ENCODE measurements at regions not wholly inside any gene's neighbourhood (a gene's known extent, or its start where the extent isn't known, plus 50 kb on each side); places are given as distances from the start of the nearest gene placed in this dataset.
"Not testable (repeated sequence)": the region's sequence is repeated elsewhere in the genome, so short reads cannot be mapped to it uniquely, and the experiment has no call there.

DNA sequence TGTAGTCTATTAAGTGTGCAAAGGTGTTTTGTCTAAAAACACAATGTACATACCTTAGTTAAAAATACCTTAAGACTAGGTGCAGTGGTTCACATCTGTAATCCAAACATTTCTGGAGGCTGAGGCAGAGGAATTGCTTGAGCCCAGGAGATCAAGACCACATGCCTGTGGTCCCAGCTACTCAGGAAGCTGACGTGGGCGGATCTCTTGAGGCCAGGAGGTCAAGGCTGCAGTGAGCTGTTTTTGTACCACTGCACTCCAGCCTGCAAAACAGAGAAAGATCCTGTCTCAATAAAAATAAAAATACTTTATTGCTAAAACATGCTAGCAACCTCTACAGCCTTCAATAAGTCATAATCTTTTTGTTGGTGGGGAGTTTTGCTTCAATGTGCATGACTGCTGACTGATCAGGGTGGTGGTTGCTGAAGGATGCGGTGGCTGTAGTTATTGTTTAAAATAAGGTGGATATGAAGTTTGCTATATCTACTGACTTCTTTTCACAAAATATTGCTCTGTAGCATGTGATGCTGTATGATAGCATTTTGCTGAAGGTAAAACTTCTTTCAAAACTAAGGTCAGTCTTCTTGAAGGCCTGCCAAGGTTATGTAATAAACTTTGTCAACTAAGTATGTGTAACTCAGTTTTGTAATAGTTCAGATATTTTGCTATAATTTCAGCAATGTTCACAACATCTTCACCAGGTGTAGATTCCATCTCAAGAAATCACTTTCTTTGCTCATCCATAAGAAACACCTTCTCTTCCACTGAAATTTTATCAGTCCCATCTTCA is 1238.0 kb upstream of the NRXN1 start:
- no peak overlapping the region for H3K4me3 ChIP-seq (ENCODE audit: low read length)
- DNase-seq (ENCODE audit: low read depth, low spot score): no peak

DNA sequence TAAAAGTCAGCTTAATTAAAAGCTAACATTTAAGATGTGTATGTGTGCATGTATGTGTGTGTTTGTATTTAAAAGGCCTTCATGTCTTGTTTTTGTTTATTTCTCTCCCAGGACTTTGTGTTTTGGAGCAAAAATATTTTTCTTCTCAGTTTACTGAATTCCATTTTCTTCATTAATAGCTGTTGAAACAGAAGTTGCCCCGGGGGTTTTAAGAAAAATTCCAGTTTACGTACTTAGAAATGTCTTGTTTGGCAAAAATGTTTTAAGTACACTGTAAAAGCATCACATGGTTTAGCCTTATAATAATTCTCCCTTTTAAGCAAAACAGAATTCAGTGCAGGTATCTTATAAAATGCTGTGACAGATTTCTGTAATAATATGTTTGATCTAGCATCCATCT is 1233.0 kb upstream of the NRXN1 start:
- no peak for DNase-seq (ENCODE audit: low read depth, low spot score)
- no peak overlapping the region for H3K4me3 ChIP-seq (ENCODE audit: low read length)

DNA sequence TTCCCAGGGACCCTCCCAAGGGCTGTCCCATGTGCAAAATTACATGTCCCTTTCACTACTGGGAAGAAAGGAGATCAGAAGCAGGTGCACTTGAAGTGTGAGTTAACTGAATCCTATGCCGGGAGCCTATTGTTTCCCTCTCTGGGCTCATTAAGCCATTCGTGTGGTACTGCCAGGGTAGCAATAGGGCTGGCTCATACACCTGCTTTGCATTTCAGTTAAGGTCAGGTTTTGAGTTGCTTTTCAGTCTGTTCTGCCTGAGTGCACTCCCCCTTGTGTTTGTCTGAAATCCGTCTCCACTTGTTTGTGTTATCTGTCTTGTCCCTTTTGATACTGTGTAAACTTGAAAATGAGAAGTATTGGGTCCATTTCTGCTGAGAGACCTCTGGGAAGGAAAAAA is 1232.6 kb upstream of the NRXN1 start:
- DNase-seq (ENCODE audit: low read depth, low spot score): peak; percentile 0
- no peak overlapping the region for H3K4me3 ChIP-seq (ENCODE audit: low read length)

DNA sequence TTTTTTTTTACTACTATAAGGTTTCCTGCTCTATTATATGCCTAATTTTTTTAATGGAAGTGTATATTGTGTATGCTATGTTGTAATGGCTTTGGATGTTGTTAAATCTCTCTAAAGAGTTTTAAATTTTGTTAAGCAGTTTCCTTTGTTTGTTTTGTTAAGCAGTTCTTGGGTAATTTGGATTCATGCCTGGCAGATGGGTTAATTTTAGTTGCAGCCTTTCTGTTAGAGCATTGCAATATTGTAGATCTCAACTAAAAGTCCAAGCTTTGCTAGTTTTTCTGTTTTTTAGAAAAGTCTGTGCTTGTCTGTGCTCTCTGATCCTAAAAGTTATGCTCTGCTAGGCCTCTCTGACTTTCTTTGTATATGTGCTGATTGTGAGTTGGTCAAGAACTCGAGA is 1229.0 kb upstream of the NRXN1 start:
- H3K4me3 ChIP-seq (ENCODE audit: low read length): no peak overlapping the region
- DNase-seq (ENCODE audit: low read depth, low spot score): no peak

DNA sequence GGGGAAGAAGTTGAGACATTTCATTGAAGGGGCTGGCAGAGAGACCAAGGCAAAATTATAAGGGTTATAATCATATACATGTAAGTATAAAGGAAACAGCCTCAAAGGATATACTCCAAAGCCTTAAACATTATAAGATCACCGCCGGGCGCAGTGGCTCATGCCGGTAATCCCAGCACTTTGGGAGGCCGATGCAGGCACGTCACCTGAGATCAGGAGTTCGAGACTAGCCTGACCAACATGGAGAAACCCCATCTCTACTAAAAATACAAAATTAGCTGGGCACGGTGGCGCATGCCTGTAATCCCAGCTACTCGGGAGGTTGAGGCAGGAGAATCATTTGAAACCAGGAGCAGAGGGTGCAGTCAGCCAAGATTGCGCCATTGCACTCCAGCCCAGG is 1227.0 kb upstream of the NRXN1 start:
- H3K4me3 ChIP-seq (ENCODE audit: low read length); DNase-seq (ENCODE audit: low read depth, low spot score): not testable (repeated sequence)

DNA sequence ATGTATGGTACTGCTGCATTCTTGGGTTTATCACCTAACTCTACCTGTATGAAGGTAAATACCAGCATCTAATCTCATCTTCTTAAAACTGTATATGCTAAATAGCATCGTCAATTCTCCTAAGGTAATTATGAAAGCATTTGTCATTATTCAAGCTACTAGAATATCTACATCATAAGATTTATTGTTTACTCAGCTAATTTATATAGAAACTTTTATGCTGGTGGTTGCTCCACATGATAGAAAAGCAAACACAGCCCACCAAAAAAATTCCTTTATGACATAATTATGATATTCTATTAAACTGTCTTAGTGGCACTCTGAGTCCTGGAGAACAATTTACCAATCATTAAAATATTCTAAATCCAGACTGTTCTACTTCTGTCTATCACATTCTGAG is 1226.1 kb upstream of the NRXN1 start:
- no peak overlapping the region for H3K4me3 ChIP-seq (ENCODE audit: low read length)
- no peak for DNase-seq (ENCODE audit: low read depth, low spot score)

DNA sequence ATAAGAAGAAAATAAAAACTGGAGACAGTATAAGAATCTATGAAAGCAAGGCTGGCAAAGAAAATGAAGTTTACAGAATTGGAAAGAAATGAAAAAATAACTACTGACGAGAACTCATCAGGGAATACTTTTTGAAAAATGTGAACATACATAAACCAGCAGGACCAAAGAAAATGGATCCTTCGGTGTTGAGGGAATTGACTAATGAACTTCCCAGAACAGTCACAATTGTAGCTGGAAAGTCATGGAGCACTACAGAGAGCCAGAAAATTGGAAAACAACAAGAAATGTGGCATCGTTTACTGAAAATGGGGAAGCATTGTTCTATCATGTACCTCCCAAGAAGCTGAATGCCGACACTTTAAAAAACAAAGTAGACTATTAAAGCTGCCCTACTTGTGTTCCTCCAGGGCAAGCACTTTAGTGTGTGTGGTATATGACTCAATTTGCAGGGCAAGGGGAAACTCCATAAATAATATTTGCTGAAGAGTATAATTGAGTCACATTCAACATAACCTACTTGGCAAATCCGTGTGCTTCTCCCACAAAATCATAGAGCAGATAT is 1221.6 kb upstream of the NRXN1 start:
- DNase-seq (ENCODE audit: low read depth, low spot score): no peak

DNA sequence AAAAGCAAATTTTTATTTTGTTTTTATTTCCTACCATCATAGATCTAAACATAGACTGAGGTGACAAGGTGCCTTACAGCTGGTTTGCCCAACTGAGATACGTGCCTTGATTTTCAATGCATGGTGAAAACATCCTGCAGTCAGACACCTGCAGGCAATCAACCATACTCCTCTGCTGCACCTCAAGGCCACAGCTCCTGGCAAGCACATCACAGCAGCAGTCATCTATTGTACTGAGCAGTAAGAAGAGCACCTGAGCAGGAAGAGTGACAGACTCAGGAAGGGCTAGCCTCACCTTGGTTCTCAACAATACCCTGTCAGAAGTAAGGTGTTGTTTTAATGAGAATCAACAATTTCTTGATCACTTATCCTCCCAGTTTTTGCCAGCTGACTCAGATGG is 1206.8 kb upstream of the NRXN1 start:
- H3K4me3 ChIP-seq (ENCODE audit: low read length): no peak overlapping the region
- DNase-seq (ENCODE audit: low read depth, low spot score): no peak

More for the DNA sequence above, 1221.6 kb upstream of the NRXN1 start:
- H3K4me3 ChIP-seq (ENCODE audit: low read length): no peak overlapping the region

DNA sequence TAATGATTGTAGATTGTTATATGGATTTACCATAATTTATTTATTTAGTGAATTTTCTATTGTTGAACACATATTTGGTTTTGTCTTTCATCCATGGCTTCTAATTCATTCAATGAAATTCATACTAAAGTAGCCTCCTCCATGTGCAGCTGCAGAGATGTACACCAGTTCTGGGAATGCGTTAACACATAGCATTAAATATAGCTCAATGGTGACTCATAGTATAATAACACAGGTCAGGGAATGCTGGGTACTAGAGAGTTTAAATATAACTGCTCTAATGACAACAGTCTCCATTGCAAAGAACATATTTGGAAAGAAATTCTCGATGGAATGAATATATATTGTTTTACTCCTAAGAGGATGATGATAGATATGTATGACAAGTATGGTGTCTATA is 1190.2 kb upstream of the NRXN1 start:
- DNase-seq (ENCODE audit: low read depth, low spot score): no peak
- H3K4me3 ChIP-seq (ENCODE audit: low read length): no peak overlapping the region

DNA sequence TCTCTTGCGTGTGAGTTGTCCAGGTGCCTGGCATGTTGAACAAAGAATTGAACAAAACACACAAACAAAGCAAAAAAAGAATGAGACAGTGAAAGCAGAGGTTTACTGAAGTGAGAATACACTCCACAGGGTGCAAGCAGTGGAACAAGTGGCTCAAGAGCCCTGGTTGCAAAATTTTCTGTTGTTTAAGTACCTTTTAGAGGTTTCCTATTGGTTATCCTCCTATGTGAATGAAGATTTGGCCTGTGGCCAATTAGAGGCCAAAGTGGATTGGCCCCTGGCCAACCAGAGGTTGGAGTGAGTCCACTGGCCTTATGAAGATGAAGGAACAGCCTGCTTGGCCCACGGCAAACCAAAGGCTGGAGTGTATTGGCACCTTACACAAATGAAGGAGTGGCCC is 1188.5 kb upstream of the NRXN1 start:
- no peak overlapping the region for H3K4me3 ChIP-seq (ENCODE audit: low read length)
- DNase-seq (ENCODE audit: low read depth, low spot score): no peak

DNA sequence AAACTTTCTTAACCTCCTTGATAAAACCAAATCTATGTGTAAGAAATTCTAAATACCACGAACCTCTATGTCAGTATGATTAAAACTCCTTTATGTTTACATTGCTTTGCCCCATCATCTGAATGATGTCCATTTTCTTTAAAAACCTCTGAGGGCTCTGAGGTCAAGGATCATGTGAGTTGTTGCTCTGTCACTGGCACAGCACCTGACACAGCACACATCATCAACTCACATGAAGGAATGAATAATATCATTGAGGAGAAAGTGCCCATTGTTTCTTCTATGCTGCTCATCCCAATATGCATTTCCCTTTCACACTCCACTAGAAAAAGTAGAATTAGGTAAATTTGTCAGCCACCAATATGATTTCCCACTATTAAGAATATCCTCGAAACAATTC is 1178.7 kb upstream of the NRXN1 start:
- H3K4me3 ChIP-seq (ENCODE audit: low read length): no peak overlapping the region
- no peak for DNase-seq (ENCODE audit: low read depth, low spot score)

DNA sequence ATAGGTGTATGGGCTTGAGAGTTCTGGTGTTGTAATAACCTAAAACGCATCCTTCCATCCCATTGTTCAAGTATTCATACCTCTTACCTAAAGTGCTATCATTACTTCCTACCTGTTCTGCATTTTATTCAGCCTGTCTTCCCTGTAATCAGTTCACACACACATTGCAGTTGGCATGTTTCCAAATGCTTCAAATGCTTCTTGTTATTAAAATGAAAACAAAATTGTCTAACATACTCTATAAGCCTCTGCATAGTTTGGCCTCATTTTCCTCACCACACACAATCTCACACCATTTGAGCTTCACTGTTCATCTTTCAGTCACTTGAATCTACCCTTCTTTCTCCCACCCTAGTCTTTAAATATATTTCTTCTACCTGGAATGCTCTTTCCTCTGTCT is 1178.2 kb upstream of the NRXN1 start:
- no peak overlapping the region for H3K4me3 ChIP-seq (ENCODE audit: low read length)
- no peak for DNase-seq (ENCODE audit: low read depth, low spot score)

DNA sequence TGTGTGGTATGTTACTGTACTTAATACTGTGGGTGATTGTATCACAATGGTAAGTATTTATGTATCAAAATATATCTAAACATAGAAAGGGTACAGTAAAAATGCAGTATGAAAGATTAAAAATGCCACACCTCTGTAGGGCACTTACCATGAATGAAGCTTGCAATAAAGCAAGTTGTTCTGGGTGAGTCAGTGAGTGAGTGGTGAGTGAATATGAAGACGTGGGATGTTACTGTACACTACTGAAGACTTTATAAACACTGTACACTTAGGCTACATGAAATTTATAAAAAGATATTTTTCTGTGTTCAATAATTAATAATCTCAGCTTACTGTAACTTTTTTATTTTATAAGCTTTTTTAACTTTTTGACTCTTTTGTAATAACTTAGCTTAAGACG is 1162.4 kb upstream of the NRXN1 start:
- no peak overlapping the region for H3K4me3 ChIP-seq (ENCODE audit: low read length)

DNA sequence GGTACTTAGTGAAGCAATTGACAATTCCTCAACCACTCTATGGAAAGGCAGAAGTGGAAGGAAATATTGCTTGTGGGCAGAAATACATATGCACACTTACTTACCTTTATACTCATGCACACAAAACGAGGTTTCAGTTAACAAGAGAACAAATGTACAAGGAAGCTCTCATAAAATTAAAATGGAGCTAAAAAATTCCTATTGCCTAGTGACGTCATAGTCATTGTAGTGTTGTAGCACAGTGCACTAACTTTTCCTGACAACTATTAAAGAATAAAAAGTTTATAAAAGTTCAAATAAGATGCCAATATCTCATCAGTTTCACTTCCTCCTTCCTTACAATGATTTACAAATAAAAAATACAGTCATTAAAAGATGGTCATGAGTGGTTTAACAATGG is 1161.9 kb upstream of the NRXN1 start:
- no peak overlapping the region for H3K4me3 ChIP-seq (ENCODE audit: low read length)
- DNase-seq (ENCODE audit: low read depth, low spot score): no peak

More for the DNA sequence above, 1162.4 kb upstream of the NRXN1 start:
- DNase-seq (ENCODE audit: low read depth, low spot score): no peak

DNA sequence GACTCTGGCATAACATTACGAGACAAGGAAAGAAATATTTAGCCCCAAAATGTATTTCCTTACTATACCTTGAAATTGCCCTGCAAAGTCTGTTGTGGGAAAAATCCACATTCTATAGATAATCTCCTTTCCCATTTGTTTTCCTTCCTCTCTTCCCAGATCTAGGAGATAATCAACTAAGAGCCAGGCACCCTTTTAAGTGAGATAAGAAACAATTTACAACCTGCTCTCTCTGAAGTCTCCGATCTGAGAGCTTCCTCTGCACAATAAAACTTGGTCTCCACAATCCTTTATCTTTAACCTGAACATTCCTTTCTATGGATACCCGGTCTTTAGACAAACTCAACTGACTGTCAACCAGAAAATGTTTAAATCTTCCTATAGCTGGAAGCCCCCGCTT is 1160.7 kb upstream of the NRXN1 start:
- no peak for DNase-seq (ENCODE audit: low read depth, low spot score)
- no peak overlapping the region for H3K4me3 ChIP-seq (ENCODE audit: low read length)

DNA sequence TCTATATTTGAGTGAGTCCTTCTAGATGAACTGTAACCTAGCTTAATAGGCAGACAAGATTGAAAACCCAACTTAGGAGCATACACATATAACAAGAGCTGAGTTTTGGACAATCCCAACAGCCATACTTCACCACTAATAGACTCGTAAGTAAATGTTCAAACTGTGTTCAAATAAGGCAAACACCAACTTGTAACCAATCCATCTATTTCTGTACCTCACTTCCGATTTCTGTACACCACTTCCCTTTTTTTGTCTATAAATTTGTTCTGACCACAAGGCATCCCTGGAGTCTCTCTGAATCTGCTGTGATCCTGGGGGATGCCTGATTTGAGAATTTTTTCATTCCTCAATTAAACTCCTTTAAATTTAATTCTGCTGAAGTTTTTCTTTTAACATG is 1149.1 kb upstream of the NRXN1 start:
- H3K4me3 ChIP-seq (ENCODE audit: low read length): no peak overlapping the region
- no peak for DNase-seq (ENCODE audit: low read depth, low spot score)

DNA sequence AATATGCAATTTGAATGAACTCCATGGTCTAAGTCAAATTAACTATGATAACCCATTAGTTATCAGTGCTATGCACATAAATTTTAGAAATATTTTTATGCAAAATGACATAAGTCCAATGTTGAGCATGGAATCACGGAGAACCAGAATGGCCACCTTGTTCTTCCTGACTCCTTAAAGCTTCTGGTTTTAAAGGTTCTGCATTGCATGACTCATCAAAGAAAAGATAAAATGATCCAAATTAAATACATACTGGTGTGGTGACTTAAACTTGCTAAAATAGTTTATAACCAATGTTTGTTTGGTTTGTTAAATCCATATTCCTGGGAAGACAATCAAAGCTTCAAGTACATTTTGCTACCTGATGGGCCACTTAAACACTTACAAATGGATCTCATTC is 1146.9 kb upstream of the NRXN1 start:
- no peak for DNase-seq (ENCODE audit: low read depth, low spot score)
- no peak overlapping the region for H3K4me3 ChIP-seq (ENCODE audit: low read length)

DNA sequence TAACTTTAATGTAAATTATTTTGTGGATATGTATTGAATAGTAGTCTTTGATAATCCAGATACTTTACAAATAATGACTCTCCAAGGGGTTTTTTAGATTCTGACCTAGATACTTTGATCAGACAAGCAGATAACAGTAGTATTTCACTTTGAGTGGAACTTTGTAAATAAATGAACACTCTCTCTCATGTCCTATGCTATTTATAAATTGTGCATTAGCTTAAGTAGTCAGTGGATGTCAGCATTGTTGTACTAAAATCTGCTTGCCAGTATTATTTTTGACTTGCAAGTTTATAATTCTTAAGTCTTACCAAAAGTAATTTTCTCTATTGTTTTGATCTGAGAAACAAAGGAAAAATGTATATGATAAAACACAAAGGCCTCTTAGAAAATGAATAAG is 1113.1 kb upstream of the NRXN1 start:
- no peak for DNase-seq (ENCODE audit: low read depth, low spot score)
- H3K4me3 ChIP-seq (ENCODE audit: low read length): no peak overlapping the region

DNA sequence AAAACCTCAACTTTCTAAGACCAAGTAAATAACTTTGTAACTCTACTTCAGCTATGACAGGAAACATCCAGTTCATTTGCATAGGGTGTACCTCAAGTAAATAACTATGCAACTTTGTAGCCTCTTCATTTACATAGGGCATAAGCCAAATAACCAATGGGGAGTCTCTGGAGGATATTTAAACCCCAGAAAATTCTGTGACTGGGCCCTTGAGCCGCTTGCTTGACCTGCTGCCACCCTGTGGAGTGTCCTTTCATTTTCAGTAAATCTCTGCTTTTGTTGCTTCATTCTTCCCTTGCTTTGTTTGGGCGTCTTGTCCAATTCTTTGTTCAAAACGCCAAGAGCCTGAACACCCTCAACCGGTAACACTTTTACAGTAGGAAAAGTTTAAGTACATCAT is 1112.7 kb upstream of the NRXN1 start:
- no peak for DNase-seq (ENCODE audit: low read depth, low spot score)

DNA sequence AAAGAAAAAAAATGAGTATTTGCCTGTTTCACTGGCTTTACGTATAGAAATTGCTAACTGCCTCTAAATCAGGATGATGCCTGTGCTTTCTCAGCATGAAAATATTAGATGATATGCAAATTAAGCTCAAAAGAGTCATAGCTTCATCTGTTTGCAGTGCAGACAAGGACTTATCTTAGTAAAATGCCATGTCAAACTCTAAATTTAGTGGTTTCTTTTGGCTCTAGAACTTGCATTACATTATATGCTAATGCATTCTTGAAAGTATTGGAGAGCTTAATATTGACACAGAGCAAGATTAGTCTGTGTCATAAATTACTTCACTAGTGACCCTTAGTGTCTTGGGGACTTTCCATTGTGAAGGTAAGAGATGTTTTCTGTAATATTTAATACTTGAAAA is 1109.1 kb upstream of the NRXN1 start:
- no peak overlapping the region for H3K4me3 ChIP-seq (ENCODE audit: low read length)
- no peak for DNase-seq (ENCODE audit: low read depth, low spot score)

More for the DNA sequence above, 1112.7 kb upstream of the NRXN1 start:
- no peak overlapping the region for H3K4me3 ChIP-seq (ENCODE audit: low read length)

DNA sequence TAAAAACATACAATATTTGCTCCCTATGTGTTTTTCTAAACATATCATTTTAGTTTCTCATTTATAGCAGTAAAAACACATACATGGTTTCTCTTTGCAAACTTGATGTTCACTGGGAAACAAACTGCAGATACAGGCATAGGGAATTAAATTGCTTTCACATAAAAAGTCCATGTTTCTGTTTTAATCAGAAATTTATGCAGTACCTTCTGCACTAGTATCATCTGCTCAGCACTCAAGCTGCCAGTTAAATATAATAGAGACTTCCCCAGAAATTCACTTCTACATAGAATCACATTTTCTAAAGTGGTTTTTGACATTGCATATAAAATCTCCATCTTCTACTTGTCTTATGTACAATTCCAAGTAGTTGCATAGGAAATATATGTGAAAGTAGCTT is 1107.3 kb upstream of the NRXN1 start:
- DNase-seq (ENCODE audit: low read depth, low spot score): no peak
- H3K4me3 ChIP-seq (ENCODE audit: low read length): no peak overlapping the region
